Hepatocyte (in vitro differentiated cells): ENCODE measurements at regions not wholly inside any gene's neighbourhood (a gene's known extent, or its start where the extent isn't known, plus 50 kb on each side); places are given as distances from the start of the nearest gene placed in this dataset.

Source experiments
- CTCF ChIP-seq: fragments of 200-600 bp; sonication (generic); IDR thresholded peaks from 2 replicates; pipeline ENCODE4 v1.5.1; 2016; ENCODE audit warnings: antibody characterized with exemption, mild to moderate bottlenecking; ENCODE audit not compliant: poor library complexity
- EZH2phosphoT487 ChIP-seq: fragments of 200-600 bp; sonication (generic); IDR thresholded peaks from one replicate; pipeline ENCODE4 v1.6.1; 2018; ENCODE audit warnings: antibody characterized with exemption, mild to moderate bottlenecking, low read depth, moderate library complexity; ENCODE audit not compliant: unreplicated experiment, severe bottlenecking

GRCh38 chr9:90975781-90976538 is 174.3 kb downstream of the SYK start:
- TF ChIP-seq CTCF: no peak
- TF ChIP-seq EZH2phosphoT487: no peak
